Adrenal gland (tissue), 5 donors: ENCODE measurements at regions not wholly inside any gene's neighbourhood (a gene's known extent, or its start where the extent isn't known, plus 50 kb on each side); places are given as distances from the start of the nearest gene placed in this dataset.

Experiments used
- CTCF ChIP-seq, 6 experiments: fragments of 450-650 bp in 4 of 6; fragments of 200-600 bp in 2 of 6; sonication (generic) in 1 of 6; IDR thresholded peaks; 1 replicate in 5 of 6; 2 replicates in 1 of 6; pipeline versions ENCODE4 v1.5.1 to v1.8.0; 2016 to 2021; ENCODE audit warnings: antibody characterized with exemption in 6 of 6, mild to moderate bottlenecking in 2 of 6, moderate library complexity in 1 of 6
- POLR2A ChIP-seq, 2 donors: fragments of 450-650 bp; IDR thresholded peaks; one replicate each; pipeline ENCODE4 v1.6.1; 2017; ENCODE audit warnings: antibody characterized with exemption in 2 of 2, mild to moderate bottlenecking in 2 of 2, moderate library complexity in 1 of 2
- donor health status: DM: no; HTN: no; CAD: no.

GRCh38 chr10:36089790-36090440, 447.8 kb upstream of the FZD8 start:
- no peak for TF ChIP-seq CTCF (IDR thresholded peaks at IDR 0.05)
- no peak for TF ChIP-seq POLR2A (IDR thresholded peaks at IDR 0.05)
